GM18868 (cell line): ENCODE measurements at regions not wholly inside any gene's neighbourhood (a gene's known extent, or its start where the extent isn't known, plus 50 kb on each side); places are given as distances from the start of the nearest gene placed in this dataset.
"Not testable (repeated sequence)": the region's sequence is repeated elsewhere in the genome, so short reads cannot be mapped to it uniquely, and the experiment has no call there.

ENCODE experiments used
- ATAC-seq: cut with Tn5 transposase; IDR thresholded peaks from one replicate; pipeline ENCODE4 v1.9.1; 2021; ENCODE audit warnings: mild to moderate bottlenecking, moderate library complexity; ENCODE audit not compliant: unreplicated experiment

DNA sequence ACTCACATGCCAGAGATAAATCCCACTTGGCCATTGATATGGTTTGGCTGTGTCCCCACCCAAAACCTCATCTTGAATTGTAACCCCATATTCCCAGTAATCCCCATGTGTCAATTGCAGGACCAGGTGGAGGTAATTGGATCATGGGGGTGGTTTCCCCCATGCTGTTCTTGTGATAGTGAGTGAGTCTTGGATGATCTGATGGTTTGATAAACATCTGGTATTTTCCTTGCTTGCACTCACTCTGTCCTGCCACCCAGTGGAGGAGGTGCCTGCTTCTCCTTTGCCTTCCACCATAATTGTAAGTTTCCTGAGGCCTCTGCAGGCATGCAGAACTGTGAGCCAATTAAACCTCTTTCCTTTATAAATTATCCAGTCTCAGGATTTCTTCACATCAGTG lies 50.4 kb upstream of the B3GAT2 start:
- not testable (repeated sequence) for ATAC-seq

DNA sequence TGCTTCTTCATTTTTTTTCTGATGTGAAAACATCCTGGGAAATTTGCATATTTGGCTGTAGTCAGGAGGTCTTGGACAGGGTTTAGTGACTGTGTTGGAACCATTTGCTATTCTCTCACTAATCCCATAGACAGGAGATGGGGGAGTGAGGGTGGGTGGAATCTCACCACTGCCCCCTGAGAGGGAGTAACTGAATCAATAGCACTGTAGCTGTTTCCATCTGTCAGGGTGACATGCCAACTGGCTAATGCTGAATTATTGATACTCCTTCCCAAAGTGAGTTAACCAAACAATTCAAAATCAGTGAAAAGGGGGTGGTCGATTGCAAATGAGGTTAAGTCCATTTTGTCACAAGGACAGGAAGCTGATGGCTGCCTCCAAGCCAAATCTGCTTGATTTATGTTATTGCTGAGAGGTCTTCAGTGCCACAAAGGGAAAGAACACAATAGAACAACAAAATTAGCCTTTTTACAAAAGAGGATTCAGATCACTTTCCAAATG lies 55.1 kb upstream of the B3GAT2 start:
- ATAC-seq, result no peak

DNA sequence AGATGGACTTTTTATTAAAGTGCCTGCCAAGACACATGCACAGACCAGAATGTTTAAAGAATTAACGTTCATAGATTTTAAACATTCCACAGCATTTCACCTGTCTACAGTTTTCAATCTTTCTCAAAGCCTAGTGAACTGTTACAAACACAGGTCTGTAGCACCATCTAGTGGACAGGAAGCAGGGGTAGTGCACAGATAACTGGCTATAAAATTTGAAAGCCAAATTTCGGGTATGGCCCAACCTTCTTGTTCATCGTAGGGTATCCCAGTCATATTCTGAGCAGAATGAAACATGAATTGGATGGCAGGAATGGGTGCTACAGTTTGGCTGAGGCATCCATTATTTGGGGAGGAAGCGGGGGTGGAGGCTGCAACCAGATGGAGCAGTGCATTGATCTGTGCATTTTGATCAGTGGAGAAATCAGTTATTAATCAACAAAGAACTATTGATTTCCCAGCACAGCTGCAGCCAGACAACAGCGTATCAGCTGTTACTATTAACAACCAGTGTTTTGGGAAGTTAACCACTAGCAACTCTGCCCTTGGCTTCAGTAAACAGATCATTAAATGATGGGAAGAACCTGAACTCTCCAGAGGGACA lies 56.1 kb upstream of the B3GAT2 start:
- ATAC-seq, result peak; percentile 90

DNA sequence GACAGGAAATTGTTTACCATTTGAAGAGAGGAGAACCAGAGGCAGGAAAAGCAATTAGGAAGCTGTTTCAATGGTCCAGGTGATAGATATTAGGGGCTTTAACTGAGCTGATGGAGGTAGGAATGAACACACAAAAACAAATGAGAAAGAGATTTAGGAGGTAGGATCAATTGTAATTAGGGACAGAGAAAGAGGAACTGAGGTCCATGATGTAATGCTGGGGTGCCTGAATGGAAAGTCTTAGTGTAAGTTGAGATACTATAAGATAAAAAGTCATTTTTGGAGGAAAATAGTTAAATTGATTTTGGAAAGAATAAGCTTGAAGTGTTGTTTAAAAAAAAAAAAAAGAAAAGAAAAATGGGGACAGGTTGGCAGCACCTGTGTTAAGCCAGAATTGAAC lies 58.5 kb upstream of the B3GAT2 start:
- no peak for ATAC-seq

DNA sequence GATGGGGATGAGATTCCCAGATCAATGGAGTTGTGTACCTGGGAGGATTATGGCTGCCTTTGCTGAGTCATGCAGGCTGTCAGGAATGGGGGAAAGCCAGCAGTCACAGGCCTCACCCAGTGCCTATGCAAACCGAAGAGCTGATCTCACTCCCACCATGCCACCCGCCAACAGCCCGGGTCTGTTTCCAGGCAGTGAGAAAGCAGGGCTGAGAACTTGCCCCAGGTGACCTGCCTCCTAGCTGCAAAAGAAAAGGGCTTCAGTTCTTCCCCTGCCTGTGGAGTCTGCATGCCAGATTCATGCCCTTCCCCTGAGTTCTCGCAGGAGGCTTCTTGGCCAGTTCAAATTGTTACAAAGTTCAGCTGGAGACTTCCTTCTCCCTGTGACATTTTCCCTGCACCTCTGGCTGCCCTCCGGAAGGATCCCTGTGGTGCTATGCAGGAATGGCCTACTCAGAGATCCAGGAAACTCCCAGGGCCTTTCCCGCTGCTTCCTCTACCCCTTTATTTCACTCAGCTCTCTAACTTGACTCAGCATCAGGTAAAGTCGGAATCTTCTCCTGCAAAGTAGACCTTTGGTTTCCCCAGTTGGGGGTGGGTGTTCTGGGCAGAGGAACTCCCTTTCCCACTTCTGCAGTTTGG lies 71.5 kb upstream of the B3GAT2 start:
- no peak for ATAC-seq

DNA sequence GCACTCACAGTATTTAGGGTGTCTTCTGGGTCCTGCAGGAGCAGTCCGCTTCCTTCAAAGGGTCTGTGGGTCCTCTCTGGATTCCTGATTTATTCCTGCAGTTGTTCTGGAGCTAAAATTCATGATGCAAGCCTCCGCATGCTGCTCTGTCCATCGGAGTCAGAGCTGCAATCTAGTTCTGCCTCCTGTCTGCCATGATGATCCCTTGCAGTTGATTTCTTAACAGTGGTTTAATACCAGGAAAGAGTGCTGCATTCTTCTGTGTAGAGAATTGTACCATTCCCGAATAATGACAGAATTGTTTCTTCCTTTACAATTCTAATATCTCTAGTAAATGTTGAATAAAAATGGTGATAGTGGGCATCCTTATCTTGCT lies 72.0 kb upstream of the B3GAT2 start:
- ATAC-seq, result no peak

DNA sequence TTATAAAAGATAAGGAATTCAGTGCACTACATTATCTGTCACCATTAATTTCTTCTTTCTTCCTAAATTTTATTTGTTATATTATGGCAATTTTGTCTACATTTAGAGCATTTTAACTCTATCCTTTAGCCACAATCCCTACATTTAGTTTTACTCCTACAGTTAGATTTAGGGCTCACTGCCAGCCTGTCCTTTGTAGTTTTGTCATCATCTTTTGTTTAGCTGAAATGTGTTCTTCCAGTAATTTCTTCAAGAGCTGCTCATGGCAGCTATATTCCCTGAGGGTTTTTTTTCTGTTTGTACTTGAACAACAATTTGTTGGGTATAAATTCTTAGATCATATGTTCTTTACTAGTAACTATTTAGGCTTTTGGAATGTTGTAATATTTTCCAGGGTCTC lies 72.7 kb upstream of the B3GAT2 start:
- ATAC-seq, result no peak

DNA sequence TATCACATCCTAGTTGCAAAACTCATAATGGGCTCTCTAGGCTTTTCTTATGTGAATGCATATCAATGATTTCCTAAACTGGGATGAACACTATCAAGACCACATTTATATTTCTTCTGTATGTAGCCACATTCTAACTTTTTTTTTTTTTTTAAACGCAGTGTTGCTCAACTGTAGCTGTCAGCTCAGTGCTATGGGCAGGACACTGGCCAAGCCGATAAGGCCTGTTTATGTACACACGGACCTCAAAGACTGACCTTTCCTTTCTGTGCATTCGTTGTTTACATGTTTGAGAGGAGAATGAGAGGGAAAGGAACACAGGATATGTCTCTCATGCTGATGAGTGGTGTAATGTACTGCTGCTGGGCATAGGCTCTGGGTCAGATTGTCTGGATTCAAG lies 75.1 kb upstream of the B3GAT2 start:
- no peak for ATAC-seq

DNA sequence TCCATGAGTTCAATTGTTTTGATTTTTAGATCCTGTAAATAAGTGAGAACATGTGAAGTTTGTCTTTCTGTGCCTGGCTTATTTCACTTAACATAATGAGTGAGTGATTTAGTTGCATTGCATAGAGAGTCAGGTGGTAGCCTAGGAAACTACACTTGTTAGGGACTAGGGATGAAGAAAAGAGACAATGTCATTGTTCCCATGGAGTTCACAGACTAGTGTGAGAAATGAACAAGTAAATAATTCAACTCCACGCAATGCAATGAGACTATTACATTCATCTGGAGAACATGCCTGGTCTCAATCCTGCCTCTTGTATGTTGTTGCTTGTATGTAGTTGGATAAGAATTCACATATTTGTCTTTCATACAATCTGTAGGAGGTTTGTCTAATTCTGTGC lies 76.3 kb upstream of the B3GAT2 start:
- no peak for ATAC-seq

DNA sequence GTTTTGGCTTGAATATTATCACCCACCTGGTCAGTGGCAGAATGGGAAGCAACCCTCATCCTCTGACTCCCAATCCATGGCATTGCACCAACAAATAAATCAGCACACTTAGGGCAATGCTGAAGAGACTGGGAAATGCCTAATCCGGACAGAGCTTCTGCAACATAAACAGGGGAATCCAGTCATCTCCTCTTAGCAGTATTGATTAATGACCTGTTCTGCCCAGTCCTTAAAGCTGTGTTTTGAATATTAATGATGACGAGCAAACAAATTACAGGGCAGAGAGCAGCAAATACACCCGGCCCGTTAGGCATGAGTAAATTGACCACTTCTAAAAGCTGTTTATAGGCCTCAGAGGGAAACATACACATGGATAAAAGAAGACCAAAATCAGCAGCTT lies 77.0 kb upstream of the B3GAT2 start:
- no peak for ATAC-seq

DNA sequence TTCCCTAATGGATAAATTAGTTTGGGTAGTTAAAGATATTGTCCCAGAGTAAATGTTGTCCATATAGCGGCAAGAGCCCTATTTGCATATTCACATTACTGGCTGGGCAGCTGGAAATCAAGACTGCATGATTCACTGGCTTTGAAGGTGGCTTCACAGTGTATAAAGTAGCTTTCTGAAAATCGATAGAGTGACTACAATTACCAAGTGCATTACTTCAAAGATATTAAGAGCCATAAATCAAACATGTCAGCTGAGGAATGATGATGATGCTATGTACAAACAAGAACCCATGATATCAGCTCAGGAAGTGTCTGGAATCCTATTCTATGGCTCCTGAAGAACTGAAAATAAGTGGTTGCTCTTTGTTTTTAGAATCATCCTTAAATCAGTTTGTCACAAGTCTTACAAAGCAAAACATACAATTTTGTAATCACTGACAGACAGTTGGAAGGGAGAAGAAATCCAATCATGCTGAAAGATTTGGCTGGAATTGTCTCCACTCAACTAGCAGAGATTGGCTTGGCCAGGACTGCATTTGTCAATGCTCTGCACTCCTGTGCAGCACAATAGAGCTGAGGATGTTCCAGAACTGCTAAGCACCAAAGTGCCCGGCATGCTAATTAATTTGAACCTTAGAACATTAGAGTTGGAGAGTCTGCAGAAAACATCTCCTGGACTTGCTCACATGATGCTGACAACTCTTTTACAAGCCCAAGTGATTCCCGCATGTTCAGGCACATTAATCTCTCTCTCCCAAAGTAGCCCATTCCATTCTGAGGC lies 77.9 kb upstream of the B3GAT2 start:
- no peak for ATAC-seq

DNA sequence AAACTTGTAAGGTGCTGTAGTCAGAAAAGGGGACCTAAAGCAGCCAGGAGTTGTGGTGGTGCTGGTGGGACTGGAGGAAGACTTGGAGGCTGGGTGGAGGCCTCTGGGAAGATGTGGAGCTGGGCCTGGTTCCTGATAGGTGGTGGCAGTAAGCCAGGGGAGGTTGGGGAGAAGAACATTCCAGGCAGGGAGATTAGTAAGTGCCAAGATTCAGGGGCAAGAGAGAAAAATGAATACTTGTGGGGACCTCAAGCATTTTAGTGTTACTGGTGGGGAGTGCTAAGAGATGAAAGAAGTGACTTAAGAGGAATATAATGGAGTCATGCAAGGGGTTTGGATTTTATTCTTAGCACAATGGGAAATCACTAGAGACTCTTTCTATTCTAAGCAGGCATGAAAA lies 79.0 kb upstream of the B3GAT2 start:
- no peak for ATAC-seq

DNA sequence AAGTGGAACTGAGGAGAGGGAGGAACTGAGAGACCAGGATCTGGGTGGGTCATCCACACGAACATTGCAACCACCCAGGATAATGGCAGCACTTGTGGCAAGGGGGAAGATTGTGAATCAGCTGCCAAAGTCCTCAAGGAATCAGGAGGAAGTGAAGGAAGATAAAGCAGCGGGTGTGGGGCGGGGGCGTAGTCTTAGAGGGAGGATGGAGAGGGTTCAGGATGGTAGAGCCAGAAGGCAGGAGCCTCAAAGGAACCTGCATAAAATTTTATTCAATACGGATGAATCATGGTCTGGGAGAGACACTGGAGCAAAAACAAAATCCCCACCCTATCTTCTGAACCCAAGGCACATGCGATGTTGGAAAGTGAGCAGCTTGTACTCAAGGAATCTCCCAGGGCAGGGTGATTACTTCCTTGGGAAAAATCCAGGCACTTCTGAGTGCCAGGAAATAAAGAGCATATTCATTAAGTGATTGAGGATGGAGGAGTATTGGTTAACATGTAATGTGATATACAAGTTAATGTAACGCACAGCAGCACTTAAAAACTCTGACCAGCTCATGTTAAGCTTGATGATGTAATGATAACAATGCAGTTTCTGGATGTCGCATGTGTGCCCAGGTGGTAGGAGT lies 82.0 kb upstream of the B3GAT2 start:
- ATAC-seq, result no peak

DNA sequence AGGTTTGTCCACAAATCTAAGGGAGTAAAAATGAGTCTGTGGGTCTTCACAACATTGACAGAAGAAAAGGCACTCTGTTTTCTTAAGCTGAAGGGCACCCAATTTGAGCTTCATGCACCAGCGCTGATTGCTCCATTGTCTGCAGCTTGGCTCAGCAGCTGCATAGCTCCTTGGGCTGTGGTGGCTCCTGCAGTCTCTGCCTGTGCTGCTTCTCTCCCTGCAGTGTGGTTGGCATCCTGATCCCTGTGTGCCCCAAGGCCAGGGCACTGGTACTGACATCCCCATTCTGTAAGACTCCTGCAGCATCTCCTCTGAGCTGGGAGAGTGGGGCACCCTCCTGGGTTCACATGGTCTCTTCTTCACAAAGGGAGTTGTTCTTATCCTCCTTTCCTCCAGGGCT lies 83.2 kb upstream of the B3GAT2 start:
- no peak for ATAC-seq

DNA sequence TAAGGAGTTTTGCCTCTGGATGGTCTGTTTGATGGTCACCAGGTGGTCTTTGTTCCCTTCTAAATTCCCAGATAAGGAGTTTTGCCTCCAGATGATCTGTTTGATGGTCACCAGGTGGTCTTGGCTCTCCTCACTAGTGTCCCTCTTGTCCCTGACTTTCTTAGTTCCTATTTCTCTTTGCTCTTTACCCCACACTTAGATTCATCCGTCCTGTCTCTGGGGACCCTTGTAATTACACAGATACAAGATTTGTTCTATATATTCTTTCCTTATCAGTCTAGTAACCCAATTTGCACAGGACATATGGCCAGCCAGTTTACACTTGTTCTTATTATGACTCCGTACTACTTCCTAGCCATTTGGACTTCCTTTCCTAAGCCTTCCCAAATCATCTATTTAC lies 84.0 kb upstream of the B3GAT2 start:
- ATAC-seq, result no peak

DNA sequence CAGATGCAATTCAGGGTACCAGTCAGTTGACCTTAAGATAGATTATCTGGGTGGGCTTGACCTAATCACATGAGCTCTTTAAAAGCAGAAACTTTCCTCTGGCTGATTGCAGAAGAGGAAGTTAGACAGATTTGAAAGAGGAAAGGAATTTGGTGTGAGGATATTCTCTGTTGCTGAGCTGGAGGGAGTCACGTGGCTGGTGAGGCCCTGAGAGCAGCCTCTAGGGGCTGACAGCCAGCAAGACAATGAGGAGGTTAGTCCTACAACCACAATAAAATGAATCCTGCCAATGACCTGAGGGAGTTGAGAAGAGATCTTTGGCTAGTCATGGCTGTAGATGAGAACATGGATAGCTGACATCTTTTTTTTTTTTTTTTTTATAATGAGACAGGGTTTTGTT lies 87.0 kb upstream of the B3GAT2 start:
- ATAC-seq, result no peak

DNA sequence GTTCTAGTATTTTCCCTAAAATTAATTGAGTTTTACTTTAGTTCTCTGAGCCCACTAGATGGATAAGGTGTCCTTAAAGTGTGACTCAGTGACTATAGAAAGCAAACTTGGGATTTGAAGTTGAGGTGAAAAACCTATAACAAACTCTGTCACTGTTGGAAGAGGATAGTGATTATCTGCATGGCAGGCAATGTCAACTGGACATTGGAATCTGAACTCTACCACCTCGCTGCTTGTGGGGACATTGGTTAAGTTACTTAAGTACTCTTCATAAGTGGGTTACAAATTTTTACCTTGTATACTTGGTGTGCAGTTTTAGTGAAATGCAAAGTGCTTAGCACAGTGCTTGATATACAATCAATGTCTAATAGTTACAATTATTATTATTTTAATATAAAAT lies 87.9 kb upstream of the B3GAT2 start:
- ATAC-seq, result no peak

DNA sequence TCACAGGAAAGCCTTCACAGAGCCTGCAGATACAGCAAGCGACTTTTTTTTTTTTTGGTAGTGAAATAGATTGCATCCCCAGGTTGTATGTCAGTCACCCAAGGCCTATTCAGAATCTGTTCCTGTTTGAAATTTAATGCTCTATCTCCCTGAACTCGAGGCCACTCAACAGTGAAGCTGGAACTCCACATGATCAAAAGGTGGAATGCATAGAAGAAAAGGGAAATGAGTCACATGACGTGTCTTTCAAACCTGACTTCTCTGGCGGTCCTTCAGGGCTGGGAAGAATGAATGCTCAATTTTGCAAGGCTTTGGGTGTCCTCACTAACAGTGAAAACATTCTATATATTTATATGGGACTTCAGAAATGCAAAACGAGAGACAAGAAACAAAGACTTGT lies 88.4 kb upstream of the B3GAT2 start:
- ATAC-seq, result no peak

DNA sequence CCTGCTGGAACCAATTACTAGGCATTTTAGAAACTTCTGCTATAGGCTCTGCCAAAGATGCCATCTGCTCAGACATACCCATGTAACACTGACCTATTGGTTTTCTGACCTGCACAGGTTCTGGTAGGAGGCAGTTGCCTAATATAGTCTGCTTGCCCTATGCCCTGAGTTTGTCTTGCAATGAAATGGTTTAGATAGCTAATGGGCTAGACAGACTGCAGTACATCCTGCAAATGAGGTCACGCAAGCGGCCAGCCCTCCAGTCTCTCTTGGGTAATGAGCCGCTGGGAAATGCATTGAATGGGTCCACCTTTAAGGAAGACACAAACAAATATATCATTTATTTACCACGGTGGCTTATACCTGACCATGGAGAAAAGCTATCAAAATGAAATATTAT lies 90.6 kb upstream of the B3GAT2 start:
- no peak for ATAC-seq

DNA sequence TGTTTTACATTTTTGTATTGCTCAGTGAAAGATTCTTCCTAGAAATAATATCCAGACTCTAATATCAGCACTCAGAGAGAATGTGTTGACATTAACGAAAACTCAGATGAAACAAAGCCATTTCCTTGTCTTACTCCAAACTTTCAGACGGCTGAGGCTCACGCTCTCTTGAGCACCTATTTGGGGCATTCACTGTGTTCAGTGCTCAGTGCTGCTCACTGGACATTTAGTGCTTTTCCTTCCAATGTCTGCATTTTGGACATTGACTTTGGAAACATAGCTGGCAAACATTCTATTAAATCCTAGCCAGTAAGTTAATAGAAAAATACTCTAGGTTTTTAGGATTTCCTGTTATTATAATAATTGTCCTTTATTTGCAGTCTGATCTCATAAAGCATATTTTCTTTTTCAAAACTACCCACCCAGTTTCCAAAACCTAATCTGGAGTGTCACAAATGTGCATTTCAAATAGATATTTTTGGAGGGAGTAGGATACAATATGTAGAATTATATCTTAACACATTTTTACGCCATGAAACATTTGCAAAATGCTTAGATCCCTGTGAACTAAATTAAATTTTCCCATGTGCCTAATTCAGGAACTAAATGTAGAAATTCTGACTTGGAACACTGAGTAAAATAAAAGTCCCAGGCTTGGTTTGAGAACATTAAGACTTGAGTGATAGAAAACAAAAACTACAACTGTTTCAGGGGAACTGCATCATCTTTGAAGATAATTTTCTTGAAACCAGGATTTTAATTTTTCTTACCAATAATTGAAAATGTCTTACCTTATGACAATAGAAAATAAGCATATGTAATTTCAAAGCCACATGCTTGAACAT lies 91.7 kb upstream of the B3GAT2 start:
- no peak for ATAC-seq

DNA sequence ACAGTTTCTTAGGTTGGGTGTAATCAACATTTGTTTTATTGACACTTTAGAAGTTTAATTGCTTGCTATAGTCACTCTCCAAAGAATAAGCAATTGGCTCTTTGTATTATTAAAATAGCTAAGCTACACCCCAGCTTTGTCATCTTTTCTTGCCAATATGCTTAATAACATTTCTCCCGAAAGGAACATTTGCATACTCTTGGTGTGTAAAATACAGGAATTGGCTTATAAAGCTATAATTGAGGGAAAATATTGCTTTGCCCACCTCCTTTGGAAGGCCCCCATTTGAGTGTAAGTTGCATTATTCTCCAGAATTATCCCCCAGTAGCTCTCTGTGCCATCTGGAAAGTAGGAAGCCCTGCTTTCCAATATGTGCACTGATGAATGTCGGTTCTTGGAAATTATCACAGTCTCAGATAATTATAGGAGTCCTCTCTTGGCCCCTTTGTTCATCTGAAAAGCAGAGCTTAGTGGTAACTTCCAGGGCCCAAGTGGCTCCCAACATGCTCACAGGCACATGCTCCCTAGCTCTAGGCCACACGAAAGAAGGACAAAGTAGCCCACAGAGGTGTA lies 92.4 kb upstream of the B3GAT2 start:
- ATAC-seq, result no peak
